ENCODE measurements at regions not wholly inside any gene's neighbourhood (a gene's known extent, or its start where the extent isn't known, plus 50 kb on each side); places are given as distances from the start of the nearest gene placed in this dataset.

DNA sequence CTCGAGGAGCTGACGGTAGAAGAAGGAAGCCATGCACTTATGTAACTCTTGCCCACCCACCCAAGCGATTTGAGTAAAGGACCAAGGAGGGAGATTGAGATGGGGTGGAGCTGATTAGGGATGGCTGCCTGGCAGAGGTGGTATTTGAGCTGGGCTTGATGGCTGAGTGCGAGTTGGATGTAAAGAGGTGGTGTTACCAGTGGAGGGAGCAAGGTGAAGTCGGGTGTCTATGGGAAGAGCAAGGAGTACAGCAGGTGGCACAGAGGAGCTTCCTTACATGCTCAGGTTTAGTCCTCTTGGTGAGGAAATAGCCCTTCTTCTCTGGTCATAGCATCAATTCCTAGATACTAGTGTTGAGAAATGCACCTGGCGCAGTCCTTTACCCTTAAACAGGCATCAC is 294.2 kb upstream of the SKOR2 start:
- TF ChIP-seq CTCF (IDR thresholded peaks at IDR 0.05; ENCODE audit: insufficient read depth, low read length, poor library complexity, severe bottlenecking), result no peak
- no peak for TF ChIP-seq EZH2phosphoT487 (conservative IDR thresholded peaks at IDR 0.05; ENCODE audit: low read length)
